COLO668 (cell line): ENCODE measurements at regions not wholly inside any gene's neighbourhood (a gene's known extent, or its start where the extent isn't known, plus 50 kb on each side); places are given as distances from the start of the nearest gene placed in this dataset.
A peak's percentile ranks its signal among the peaks of the same experiment; 100 is the strongest.

Experiments used
- DNase-seq: peaks from one replicate; lab custom pipeline; 2025; ENCODE audit not compliant: unreplicated experiment; lab: John Stamatoyannopoulos, UW

DNA sequence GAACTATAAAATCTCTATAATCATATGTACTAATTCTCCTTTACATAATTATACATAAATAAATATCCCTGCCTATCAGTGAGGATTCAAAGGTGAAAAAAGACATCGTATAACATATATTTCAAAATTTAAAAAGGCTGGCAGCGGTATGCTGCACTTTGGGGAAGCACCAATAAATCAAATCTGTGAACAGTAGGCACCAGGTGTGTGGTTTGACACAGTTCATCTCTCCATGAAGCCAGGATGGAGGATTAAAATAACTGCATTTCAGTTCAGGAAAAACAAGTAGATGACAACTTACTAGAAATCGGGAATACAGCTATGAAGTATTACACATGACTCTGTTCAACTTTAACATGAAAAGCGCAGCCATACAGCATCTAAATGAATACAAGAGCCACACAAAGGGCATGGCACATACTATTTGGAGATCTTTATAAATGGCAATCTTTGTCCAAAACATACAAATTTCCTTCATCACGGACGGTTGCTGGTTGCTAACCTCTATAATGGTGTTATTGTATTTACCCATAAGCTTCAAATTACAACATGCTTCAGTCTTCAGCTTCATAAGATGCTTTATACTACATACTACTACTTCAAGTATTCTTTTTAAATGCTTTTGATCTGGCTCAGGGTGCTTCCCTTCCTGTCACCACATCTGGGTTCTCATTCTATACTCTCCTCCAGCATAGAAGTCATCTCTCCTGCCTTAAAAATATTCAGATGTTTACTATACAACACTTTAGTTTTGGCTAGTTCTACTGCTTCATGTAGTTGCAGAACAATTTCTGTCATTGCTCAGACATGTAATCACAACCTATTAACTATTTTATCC, 128.7 kb downstream of the KLF12 start:
- no peak for DNase-seq

DNA sequence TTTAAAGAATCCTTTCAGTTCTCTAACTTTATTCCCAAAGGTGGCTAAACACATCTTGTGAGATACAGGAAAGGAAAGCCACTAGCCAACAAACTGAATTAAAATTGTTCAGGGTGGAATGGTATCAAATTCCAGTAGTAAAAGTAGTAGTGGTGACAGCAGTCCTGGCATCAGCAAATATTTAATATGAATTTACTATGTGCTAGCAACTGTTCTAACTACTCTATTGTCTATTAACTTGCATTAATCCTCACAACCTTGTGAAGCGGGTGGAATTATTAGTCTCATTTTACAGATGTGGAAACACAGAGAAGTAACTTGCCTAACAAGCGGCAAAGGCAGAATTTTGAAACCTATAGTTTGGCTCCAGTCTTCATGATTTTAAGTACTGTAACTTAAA, 130.1 kb downstream of the KLF12 start:
- no peak for DNase-seq

DNA sequence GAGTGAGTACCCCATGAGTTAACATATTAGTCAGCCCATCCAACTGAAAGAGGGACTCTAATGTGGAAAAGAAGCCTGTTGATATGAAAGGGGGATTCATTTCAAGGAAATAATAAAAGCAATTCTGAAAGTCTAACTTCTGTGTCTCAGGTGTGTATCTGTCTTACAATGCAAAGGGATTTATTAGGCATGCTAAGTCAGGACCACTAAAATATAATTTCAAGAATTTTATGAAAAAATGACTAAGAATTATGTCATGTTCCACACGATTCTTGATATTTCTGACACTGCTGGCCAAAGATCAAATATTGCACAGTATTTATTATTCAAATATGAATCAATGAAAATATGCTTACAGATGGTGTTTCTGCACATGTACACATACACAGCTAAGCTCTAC, 130.8 kb downstream of the KLF12 start:
- DNase-seq, result no peak

GRCh38 chr13:74000876-74001275, 133.3 kb downstream of the KLF12 start:
- DNase-seq, result no peak

DNA sequence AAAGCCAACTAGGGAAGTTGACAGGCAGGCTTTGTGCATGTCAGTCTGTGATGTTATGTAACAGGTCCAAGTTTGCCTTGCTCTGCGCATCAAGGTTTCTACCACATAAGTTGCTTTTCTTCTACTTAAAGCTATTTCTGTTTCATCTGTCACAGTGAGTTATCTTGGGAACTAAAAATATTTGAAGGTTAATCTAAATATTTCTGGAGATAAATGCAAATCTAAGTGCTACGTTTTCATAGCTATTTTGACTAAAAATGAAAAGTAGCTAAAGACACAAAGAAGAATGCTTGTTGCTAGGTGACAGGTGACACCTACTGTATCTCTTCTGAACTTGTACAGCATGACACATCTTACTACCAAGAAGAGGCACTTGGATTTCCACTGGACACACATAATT, 135.6 kb downstream of the KLF12 start:
- DNase-seq, result no peak

- DNase-seq, result no peak
Measured at GRCh38 chr13:73997964-73998363, 136.2 kb downstream of the KLF12 start.

- DNase-seq, result no peak
Measured at GRCh38 chr13:73996569-73996968, 137.6 kb downstream of the KLF12 start.

- DNase-seq, result no peak
Measured at GRCh38 chr13:73995736-73996135, 138.5 kb downstream of the KLF12 start.

- DNase-seq, result no peak
Measured at GRCh38 chr13:73993661-73994060, 140.5 kb downstream of the KLF12 start.

GRCh38 chr13:73991884-73992283, 142.3 kb downstream of the KLF12 start:
- peak; percentile 71 for DNase-seq

GRCh38 chr13:73991384-73991783, 142.8 kb downstream of the KLF12 start:
- DNase-seq, result no peak

GRCh38 chr13:73989244-73989843, 144.9 kb downstream of the KLF12 start:
- no peak for DNase-seq

DNA sequence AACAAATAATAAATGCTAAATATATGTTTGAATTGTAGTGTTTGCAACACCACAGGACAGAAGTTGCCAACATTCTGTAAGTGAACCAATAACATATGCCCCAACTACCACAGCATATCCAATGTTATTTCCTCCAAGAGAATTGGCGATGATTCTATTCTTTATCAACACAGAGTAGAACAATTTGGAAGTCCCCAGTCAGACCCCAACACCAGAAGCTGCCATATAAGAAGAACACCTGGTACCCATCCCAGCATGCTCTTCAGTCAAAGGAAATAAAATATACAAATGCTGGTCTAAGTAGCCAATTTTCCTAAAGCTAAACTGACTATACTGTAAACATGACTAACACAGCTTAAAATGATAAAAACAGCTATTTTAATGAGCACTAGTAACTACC, 145.7 kb downstream of the KLF12 start:
- DNase-seq, result no peak

- no peak for DNase-seq
Measured at GRCh38 chr13:73987618-73988017, 146.6 kb downstream of the KLF12 start.

GRCh38 chr13:73985783-73986182, 148.4 kb downstream of the KLF12 start:
- no peak for DNase-seq

DNA sequence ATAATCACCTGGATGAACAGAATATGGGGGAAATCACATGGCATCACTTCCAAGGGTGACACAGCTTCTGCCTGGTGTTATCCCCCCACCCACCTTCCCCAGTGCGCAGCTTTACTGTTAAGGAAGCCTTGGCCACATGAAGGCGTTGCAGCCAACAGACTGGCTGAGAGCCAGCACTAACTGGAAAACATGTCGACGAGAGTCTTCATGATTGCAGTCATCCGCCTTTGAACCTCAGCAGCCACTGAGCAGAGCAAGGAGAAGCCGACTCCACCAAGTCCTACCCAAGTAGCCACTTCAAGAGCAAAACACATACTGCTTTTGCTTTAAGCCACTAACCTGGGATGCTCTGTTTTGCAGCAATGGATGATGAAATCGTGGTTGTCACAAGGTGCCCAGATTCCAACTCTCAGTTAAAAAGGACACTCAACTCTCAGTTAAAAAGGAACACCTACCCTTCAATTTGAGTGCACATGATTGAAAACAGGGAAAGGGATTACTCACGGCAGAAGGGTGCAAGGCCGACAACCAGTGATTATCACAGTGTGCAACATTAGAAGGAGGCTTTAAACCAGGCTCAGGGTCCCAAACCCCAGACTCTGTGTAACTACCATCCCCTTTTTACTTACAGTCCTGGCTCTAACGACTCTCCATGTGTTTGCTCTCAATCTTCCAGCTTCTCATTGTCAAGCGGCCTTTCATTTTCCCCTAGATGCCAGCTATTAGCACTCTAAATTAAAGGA, 149.1 kb downstream of the KLF12 start:
- DNase-seq, result no peak

DNA sequence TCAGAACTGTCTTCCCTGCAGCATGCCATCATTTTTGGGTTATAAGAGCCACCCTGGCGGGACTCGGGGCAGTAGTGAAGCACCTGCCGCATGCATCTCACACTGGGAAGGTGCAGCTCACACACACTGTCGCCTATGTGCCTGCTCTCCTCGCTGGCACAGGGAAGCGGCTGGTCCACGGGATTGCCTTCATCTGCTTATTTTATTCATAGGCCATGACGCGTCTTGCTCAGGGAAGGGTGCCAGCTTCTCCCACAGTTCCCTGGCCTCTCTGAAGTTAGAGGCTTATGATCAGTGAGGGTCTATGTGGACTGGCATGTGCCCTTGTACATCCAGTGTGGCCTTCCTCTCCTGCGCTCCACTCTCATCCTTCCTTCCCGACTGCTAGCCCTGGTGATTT, 150.0 kb downstream of the KLF12 start:
- no peak for DNase-seq

DNA sequence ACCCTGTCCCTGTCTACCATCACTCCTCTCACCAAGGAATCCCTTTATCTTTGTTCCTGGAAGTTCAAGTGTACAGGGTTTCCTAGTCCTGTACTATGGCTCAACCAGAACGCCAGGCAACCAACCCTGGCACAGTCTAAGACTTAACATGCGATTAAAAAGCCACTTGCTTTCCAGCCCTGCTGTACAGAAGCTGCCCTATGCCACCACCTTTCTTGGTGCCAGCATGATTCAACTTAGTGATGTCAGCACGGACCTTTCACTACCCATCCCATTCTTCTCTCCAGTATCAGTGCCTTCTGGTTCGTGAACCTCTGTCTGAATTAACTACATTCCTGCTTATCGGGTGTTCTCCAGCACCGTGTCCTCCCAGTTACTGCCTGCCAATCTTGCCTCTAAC, 151.1 kb downstream of the KLF12 start:
- DNase-seq, result no peak

GRCh38 chr13:73981595-73981994, 152.6 kb downstream of the KLF12 start:
- no peak for DNase-seq

DNA sequence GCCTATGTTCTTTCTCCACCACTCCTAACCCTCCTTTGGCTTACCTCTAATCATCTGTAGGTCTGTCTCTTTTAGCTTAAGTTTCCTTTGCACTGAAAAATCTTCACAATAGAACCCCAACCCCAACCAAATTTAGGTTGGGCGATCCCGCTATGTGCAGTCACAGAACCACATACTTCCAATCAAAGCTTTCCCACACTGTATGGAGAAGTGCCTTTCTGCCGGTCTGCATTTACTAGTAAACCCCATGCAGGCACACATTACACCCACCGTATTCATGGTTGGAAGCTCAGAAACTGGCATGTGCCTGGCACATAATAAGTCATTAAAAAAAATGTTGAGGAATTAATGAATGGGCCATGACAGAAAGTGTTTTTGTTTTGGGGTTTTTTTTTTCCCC, 158.4 kb downstream of the KLF12 start:
- DNase-seq, result no peak

- DNase-seq, result no peak
Measured at GRCh38 chr13:73974051-73974450, 160.2 kb downstream of the KLF12 start.

DNA sequence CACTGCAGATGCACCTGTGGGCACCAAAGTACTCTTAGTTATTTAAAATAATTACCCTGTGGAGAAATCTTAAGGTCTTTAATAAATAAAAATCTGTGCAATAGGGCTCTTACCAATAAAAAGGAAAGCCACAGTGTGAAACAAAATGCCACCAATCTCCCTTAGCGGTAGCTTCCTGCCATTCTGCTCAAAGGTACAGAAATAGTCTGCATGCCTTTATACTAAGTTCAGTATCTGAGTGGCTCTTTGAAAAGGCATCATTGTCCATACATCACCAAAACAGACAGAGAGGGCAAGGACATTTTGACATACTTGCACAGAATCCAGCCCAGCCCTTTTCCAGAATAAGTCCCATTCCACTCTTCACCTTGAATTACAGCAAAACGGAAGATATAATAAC, 161.0 kb downstream of the KLF12 start:
- no peak for DNase-seq
